Neutrophil (primary cell): ENCODE measurements at regions not wholly inside any gene's neighbourhood (a gene's known extent, or its start where the extent isn't known, plus 50 kb on each side); places are given as distances from the start of the nearest gene placed in this dataset.

Experiments used
- H3K27ac ChIP-seq: fragments of 200-600 bp; sonication (generic); 2 replicates; pipeline ENCODE4 v1.5.1; 2016; ENCODE audit warnings: mild to moderate bottlenecking, moderate library complexity
- H3K27me3 ChIP-seq: fragments of 200-600 bp; sonication (generic); 2 replicates; pipeline ENCODE4 v1.6.0; 2016; ENCODE audit warnings: mild to moderate bottlenecking
- H3K36me3 ChIP-seq: fragments of 200-600 bp; sonication (generic); 2 replicates; pipeline ENCODE4 v1.5.1; 2017
- H3K4me1 ChIP-seq, 2 experiments: fragments of 200-600 bp in 1 of 2; sonication (generic) in 1 of 2; 1 replicate in 1 of 2; 2 replicates in 1 of 2; pipeline versions ENCODE4 v1.5.1 to v1.6.1; 2013 to 2016; ENCODE audit warnings: low read depth in 1 of 2, low read length in 1 of 2, mild to moderate bottlenecking in 1 of 2, moderate library complexity in 1 of 2; ENCODE audit not compliant: control insufficient read depth in 1 of 2, insufficient read depth in 1 of 2
- H3K4me3 ChIP-seq, 2 experiments: fragments of 200-600 bp in 1 of 2; sonication (generic) in 1 of 2; 1 replicate in 1 of 2; 2 replicates in 1 of 2; pipeline ENCODE4 v1.5.1; 2013 to 2016; ENCODE audit warnings: low read depth in 1 of 2, low read length in 1 of 2, mild to moderate bottlenecking in 1 of 2, moderate library complexity in 1 of 2
- H3K9me3 ChIP-seq: fragments of 200-600 bp; sonication (generic); 2 replicates; pipeline ENCODE4 v1.5.1; 2016
- CTCF ChIP-seq: fragments of 200-600 bp; sonication (generic); IDR thresholded peaks from 2 replicates; pipeline ENCODE4 v1.5.1; 2016; ENCODE audit warnings: antibody characterized with exemption

- no peak for TF ChIP-seq CTCF
- no peaks in the 10 kb centered on the region for H3K9me3 ChIP-seq
- H3K4me1 ChIP-seq = no peaks in the 10 kb centered on the region
- no peaks in the 10 kb centered on the region for H3K27me3 ChIP-seq
- H3K36me3 ChIP-seq = no peaks in the 10 kb centered on the region
- no peak overlapping the region for H3K4me3 ChIP-seq
- H3K27ac ChIP-seq = no peak overlapping the region
Observed at GRCh38 chr5:109562441-109562840, 127.3 kb upstream of the MAN2A1 start.

GRCh38 chr5:109561447-109561846 lies 128.3 kb upstream of the MAN2A1 start:
- no peak overlapping the region for H3K27ac ChIP-seq

GRCh38 chr5:109560554-109560953 lies 129.2 kb upstream of the MAN2A1 start:
- Histone ChIP-seq H3K27me3 (no peaks in the 10 kb centered on the region), H3K4me1 (no peaks in the 10 kb centered on the region), H3K27ac (no peak overlapping the region), H3K9me3 (no peaks in the 10 kb centered on the region), H3K4me3 (no peak overlapping the region), H3K36me3 (no peaks in the 10 kb centered on the region)
- TF ChIP-seq CTCF = no peak

More at GRCh38 chr5:109561447-109561846, 128.3 kb upstream of the MAN2A1 start:
- Histone ChIP-seq H3K4me3 (no peak overlapping the region), H3K36me3 (no peaks in the 10 kb centered on the region), H3K27me3 (no peaks in the 10 kb centered on the region), H3K9me3 (no peaks in the 10 kb centered on the region), H3K4me1 (no peaks in the 10 kb centered on the region)
- no peak for TF ChIP-seq CTCF

GRCh38 chr5:109558952-109559351 lies 130.8 kb upstream of the MAN2A1 start:
- TF ChIP-seq CTCF = no peak
- H3K4me1 ChIP-seq = no peaks in the 10 kb centered on the region
- no peaks in the 10 kb centered on the region for H3K27me3 ChIP-seq
- H3K9me3 ChIP-seq = no peaks in the 10 kb centered on the region
- H3K27ac ChIP-seq = no peak overlapping the region
- no peak overlapping the region for H3K4me3 ChIP-seq
- no peaks in the 10 kb centered on the region for H3K36me3 ChIP-seq

- Histone ChIP-seq H3K36me3 (no peaks in the 10 kb centered on the region), H3K4me1 (no peaks in the 10 kb centered on the region)
Observed at GRCh38 chr5:109558364-109558763, 131.4 kb upstream of the MAN2A1 start.

More at GRCh38 chr5:109558364-109558763, 131.4 kb upstream of the MAN2A1 start:
- Histone ChIP-seq H3K27me3 (no peaks in the 10 kb centered on the region), H3K27ac (no peak overlapping the region), H3K9me3 (no peaks in the 10 kb centered on the region), H3K4me3 (no peak overlapping the region)
- TF ChIP-seq CTCF = no peak
